GM12891 (cell line): ENCODE measurements at regions not wholly inside any gene's neighbourhood (a gene's known extent, or its start where the extent isn't known, plus 50 kb on each side); places are given as distances from the start of the nearest gene placed in this dataset.

ENCODE experiments used
- DNase-seq: peaks from one replicate; pipeline ENCODE4 v3.0.0; 2011; ENCODE audit warnings: low spot score; ENCODE audit not compliant: insufficient read length
- FAIRE-seq: peaks from 2 replicates; lab custom pipeline; 2011; peaks lifted over from hg19 to GRCh38; lab: Jason Lieb, UNC
- PAX5 ChIP-seq: IDR thresholded peaks from 2 replicates; pipeline ENCODE4 v1.6.1; 2011; ENCODE audit warnings: low read length, moderate library complexity, mild to moderate bottlenecking; ENCODE audit not compliant: insufficient read depth, severe bottlenecking
- POLR2A ChIP-seq: IDR thresholded peaks from 2 replicates; pipeline ENCODE4 v1.6.1; 2011; ENCODE audit warnings: low read depth, low read length, control low read depth
- POLR2AphosphoS5 ChIP-seq: IDR thresholded peaks from 2 replicates; pipeline ENCODE4 v1.6.1; 2011; ENCODE audit warnings: low read depth, low read length, control low read depth
- POU2F2 ChIP-seq: IDR thresholded peaks from 2 replicates; pipeline ENCODE4 v1.6.1; 2011; ENCODE audit warnings: low read depth, mild to moderate bottlenecking, control low read depth, low read length, moderate library complexity
- SPI1 ChIP-seq: IDR thresholded peaks from 2 replicates; pipeline ENCODE4 v1.6.1; 2011; ENCODE audit warnings: low read depth, low read length, control low read depth
- TAF1 ChIP-seq: IDR thresholded peaks from 2 replicates; pipeline ENCODE4 v1.6.1; 2011; ENCODE audit warnings: low read depth, low read length, control low read depth

DNA sequence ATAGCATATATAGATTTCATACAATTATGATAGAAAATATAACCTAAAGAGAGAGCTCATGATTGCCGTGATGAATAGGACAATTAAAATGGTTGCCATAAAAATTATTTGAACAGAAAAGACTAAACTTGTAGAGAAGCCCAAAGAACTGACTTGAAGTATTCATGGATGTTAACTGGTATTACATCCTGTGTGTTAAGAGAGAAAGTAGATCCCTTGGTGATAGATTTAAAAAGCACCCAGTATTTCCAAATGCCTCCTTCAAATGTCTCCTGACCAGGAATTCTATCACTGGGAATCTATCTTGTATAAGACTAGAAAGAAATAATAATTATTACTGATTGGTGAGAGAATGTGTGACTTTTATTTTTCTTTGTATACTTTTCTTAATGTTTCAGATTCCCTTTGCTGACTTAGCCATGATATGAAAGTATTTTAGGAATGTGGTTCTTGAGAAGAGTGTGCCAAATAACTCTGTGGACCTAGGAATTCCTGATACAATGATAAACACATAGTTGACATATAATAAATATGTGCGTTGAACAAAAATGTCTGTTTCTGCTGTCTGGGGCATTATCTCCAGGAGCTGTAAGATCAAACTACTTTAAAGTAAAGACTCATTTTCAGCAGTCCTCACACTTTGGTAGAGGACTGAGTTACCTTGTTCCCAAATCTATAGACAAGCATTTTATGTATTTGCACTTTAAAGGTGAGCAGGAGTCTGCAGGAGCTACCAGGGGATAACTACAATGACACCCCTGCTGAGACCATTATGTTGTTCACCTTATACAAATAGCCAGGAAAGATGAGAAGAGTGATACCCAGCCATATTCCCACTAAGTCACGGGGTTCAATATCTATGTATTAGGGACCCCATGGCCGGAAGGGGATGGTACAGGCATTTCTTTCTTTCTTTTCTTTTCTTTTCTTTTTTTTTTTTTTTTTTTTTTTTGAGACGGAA, 211.1 kb upstream of the TLE4 start:
- no peak for TF ChIP-seq POU2F2
- TF ChIP-seq POLR2A: no peak
- TF ChIP-seq SPI1: no peak
- TF ChIP-seq TAF1: no peak
- TF ChIP-seq POLR2AphosphoS5: no peak
- no peak for TF ChIP-seq PAX5
- DNase-seq: no peak
- FAIRE-seq: no peak

DNA sequence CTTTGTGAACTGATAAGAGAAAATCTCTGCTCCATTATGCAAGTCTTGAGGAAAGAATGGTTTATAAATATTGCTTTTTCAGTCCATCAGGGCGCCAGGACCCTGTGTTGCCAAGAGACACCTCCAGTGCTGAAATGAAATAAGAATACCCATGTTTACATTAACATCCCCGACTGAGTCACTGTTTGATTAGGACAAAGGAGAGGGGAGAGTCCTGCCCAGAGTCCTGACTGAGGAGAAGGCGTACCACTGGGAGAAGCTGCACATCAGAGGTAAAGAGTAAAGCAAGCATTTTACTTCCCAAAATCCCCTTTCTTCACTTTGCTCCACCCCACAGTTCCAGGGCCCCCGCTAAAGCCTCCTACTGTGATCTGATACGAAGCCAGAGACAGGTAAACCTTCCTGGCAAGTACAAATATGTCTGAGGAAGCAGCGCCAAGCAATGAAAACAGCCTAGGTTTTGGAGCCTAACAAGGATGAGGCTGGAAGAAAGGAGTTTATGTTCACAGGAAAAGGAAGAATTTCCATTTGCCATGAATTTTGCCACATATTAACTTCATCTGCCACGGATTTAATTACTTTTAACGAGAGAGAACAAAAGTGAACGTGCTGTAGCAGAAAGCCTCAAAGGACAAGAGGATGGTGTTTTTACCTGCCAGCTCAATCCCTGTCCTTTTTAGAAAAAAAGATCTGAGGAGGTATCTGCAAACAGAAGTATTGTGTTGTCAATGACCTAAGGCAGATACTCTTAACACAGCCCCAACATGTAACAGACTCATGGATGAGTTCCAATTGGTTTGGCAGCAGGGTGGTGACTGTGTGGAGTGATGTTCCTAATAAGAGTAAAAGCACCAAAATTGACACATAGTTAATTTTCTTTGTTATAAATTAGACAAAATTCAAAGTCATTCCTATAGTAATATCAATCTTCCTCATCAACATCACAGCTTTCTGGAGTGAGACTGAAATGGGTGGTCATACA, 209.4 kb upstream of the TLE4 start:
- TF ChIP-seq PAX5 (no peak), POU2F2 (no peak), TAF1 (no peak), POLR2A (no peak), POLR2AphosphoS5 (no peak), SPI1 (no peak)
- FAIRE-seq (no peak), DNase-seq (no peak)

- FAIRE-seq: no peak
- no peak for DNase-seq
- TF ChIP-seq TAF1 (no peak), POU2F2 (no peak), PAX5 (no peak), POLR2A (no peak), POLR2AphosphoS5 (no peak), SPI1 (no peak)
Measured at GRCh38 chr9:79369676-79370075, 202.1 kb upstream of the TLE4 start.

GRCh38 chr9:79371301-79371700, 200.5 kb upstream of the TLE4 start:
- FAIRE-seq (no peak), DNase-seq (no peak)
- TF ChIP-seq PAX5 (no peak), POLR2A (no peak), SPI1 (no peak), POU2F2 (no peak), TAF1 (no peak), POLR2AphosphoS5 (no peak)

GRCh38 chr9:79371948-79372555, 199.7 kb upstream of the TLE4 start:
- DNase-seq (no peak), FAIRE-seq (no peak)
- TF ChIP-seq TAF1 (no peak), POU2F2 (no peak), POLR2AphosphoS5 (no peak), POLR2A (no peak), SPI1 (no peak), PAX5 (no peak)

- DNase-seq: no peak
- no peak for FAIRE-seq
- TF ChIP-seq POU2F2 (no peak), TAF1 (no peak), POLR2AphosphoS5 (no peak), POLR2A (no peak), PAX5 (no peak), SPI1 (no peak)
Measured at GRCh38 chr9:79377339-79377855, 194.4 kb upstream of the TLE4 start.

DNA sequence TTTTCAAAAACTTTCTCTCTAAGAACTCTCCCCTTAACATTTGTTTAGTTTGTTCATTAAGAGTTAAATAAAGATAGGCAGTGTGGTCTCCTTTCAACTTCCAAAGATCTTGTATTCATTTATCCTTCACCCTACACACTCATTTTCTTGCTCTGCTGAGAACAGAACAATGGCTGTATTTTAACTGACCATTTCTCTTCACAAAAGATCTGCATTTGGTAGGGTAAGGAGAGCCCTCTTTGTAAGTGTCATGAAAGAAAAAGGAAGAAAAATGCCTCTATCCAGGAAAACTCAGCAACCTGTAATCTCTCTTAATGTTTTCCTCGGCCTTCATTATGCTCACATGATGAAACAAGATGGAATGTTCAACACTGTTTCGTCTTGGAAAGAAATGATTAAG, 193.7 kb upstream of the TLE4 start:
- no peak for TF ChIP-seq POLR2AphosphoS5
- no peak for FAIRE-seq
- DNase-seq: no peak

- FAIRE-seq: no peak
- TF ChIP-seq TAF1 (no peak), POU2F2 (no peak), POLR2A (no peak), POLR2AphosphoS5 (no peak), PAX5 (no peak), SPI1 (no peak)
- no peak for DNase-seq
Measured at GRCh38 chr9:79382044-79382443, 189.7 kb upstream of the TLE4 start.

DNA sequence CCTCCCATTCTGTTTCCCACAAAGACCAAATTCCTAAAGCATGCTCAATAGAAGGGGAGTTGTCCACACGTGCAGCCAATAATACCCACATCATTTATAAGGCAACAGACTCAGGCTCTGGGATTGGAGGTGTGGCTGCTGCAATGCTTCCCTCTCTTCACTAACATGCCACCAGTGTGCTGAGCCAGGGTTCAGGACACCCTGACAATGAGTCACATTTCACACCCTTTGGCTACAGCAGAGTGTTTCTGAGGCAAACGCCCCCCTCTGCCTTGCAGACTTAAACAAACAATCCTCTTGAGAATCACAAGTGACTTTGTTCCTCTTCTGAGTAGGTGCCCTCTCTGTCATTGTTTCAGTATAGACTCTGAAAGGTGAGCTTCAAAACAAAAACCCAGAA, 189.3 kb upstream of the TLE4 start:
- FAIRE-seq: no peak
- TF ChIP-seq SPI1 (no peak), TAF1 (no peak), PAX5 (no peak), POU2F2 (no peak), POLR2AphosphoS5 (no peak), POLR2A (no peak)
- no peak for DNase-seq
